Type B pancreatic cell (in vitro differentiated cells): ENCODE measurements at regions not wholly inside any gene's neighbourhood (a gene's known extent, or its start where the extent isn't known, plus 50 kb on each side); places are given as distances from the start of the nearest gene placed in this dataset.

Source experiments
- DNase-seq: peaks from one replicate; pipeline ENCODE4 v3.0.0; 2021; ENCODE audit warnings: mixed read lengths; ENCODE audit not compliant: unreplicated experiment; ENCODE audit errors: extremely low spot score
- H3K27ac Mint-ChIP-seq: 2 replicates; pipeline ENCODE4 v1.8.0; 2021; ENCODE audit warnings: mild to moderate bottlenecking, mixed read lengths
- H3K27me3 Mint-ChIP-seq: 2 replicates; pipeline ENCODE4 v1.8.0; 2021; ENCODE audit warnings: mixed read lengths
- H3K36me3 Mint-ChIP-seq: 2 replicates; pipeline ENCODE4 v1.8.0; 2021; ENCODE audit warnings: mixed read lengths
- H3K4me1 Mint-ChIP-seq: one replicate; pipeline ENCODE4 v1.8.0; 2021; ENCODE audit warnings: mixed read lengths; ENCODE audit not compliant: unreplicated experiment
- H3K4me3 Mint-ChIP-seq: 2 replicates; pipeline ENCODE4 v1.8.0; 2021; ENCODE audit warnings: mild to moderate bottlenecking, mixed read lengths
- H3K9me3 Mint-ChIP-seq: 2 replicates; pipeline ENCODE4 v1.8.0; 2021; ENCODE audit warnings: mixed read lengths
- TF ChIP-seq, protein P1 (sequence below): fragments of 200-600 bp; sonication (generic); conservative IDR thresholded peaks from 2 replicates; pipeline ENCODE4 v1.5.0; 2021; ENCODE audit warnings: antibody characterized with exemption, mild to moderate bottlenecking

- DNase-seq, result no peak
- H3K27ac Mint-ChIP-seq, result no peak overlapping the region
- no peaks in the 10 kb centered on the region for H3K4me1 Mint-ChIP-seq
- no peak overlapping the region for H3K4me3 Mint-ChIP-seq
- no peaks in the 10 kb centered on the region for H3K36me3 Mint-ChIP-seq
- TF ChIP-seq, protein P1, sequence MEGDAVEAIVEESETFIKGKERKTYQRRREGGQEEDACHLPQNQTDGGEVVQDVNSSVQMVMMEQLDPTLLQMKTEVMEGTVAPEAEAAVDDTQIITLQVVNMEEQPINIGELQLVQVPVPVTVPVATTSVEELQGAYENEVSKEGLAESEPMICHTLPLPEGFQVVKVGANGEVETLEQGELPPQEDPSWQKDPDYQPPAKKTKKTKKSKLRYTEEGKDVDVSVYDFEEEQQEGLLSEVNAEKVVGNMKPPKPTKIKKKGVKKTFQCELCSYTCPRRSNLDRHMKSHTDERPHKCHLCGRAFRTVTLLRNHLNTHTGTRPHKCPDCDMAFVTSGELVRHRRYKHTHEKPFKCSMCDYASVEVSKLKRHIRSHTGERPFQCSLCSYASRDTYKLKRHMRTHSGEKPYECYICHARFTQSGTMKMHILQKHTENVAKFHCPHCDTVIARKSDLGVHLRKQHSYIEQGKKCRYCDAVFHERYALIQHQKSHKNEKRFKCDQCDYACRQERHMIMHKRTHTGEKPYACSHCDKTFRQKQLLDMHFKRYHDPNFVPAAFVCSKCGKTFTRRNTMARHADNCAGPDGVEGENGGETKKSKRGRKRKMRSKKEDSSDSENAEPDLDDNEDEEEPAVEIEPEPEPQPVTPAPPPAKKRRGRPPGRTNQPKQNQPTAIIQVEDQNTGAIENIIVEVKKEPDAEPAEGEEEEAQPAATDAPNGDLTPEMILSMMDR, result no peak
- H3K9me3 Mint-ChIP-seq, result no peaks in the 10 kb centered on the region
- no peaks in the 10 kb centered on the region for H3K27me3 Mint-ChIP-seq
Measured at GRCh38 chr7:15049157-15049556, 146.6 kb upstream of the DGKB start.

DNA sequence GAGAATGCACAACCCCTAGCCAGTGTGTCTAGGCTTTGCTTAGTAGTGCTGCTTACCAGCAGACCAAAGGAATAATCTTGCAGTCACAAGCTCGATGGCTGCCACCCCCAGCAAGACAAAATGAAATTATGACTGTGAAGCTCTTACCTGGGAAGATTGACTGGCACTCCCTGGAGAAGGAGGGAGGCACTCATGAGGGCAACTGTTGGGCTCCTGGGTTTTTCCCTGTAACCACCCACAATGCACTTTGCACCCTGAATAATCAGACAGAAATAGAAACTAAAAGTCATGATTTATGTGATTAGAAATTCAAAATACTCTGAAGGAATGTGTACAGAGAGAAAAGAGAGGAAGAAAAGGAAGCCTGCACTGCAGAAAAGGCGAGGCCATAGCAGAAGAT, 144.3 kb upstream of the DGKB start:
- H3K27ac Mint-ChIP-seq, result no peak overlapping the region
- H3K36me3 Mint-ChIP-seq, result no peaks in the 10 kb centered on the region
- no peaks in the 10 kb centered on the region for H3K27me3 Mint-ChIP-seq
- no peak for DNase-seq
- TF ChIP-seq, protein P1, result no peak
- H3K4me3 Mint-ChIP-seq, result no peak overlapping the region
- no peaks in the 10 kb centered on the region for H3K9me3 Mint-ChIP-seq
- H3K4me1 Mint-ChIP-seq, result no peaks in the 10 kb centered on the region

GRCh38 chr7:15043931-15044330, 141.4 kb upstream of the DGKB start:
- H3K36me3 Mint-ChIP-seq, result no peaks in the 10 kb centered on the region
- H3K27me3 Mint-ChIP-seq, result no peaks in the 10 kb centered on the region
- DNase-seq, result no peak
- TF ChIP-seq, protein P1, result no peak
- H3K4me1 Mint-ChIP-seq, result no peaks in the 10 kb centered on the region
- H3K9me3 Mint-ChIP-seq, result no peaks in the 10 kb centered on the region
- no peak overlapping the region for H3K27ac Mint-ChIP-seq
- no peak overlapping the region for H3K4me3 Mint-ChIP-seq

GRCh38 chr7:15042285-15043065, 139.9 kb upstream of the DGKB start:
- H3K27me3 Mint-ChIP-seq, result no peaks in the 10 kb centered on the region
- DNase-seq, result no peak
- no peak overlapping the region for H3K27ac Mint-ChIP-seq
- no peaks in the 10 kb centered on the region for H3K4me1 Mint-ChIP-seq
- TF ChIP-seq, protein P1, result no peak
- no peaks in the 10 kb centered on the region for H3K9me3 Mint-ChIP-seq
- H3K36me3 Mint-ChIP-seq, result no peaks in the 10 kb centered on the region
- no peak overlapping the region for H3K4me3 Mint-ChIP-seq

GRCh38 chr7:15041226-15041625, 138.7 kb upstream of the DGKB start:
- no peak for DNase-seq
- no peak overlapping the region for H3K4me3 Mint-ChIP-seq
- H3K27ac Mint-ChIP-seq, result no peak overlapping the region
- TF ChIP-seq, protein P1, result no peak
- H3K4me1 Mint-ChIP-seq, result no peaks in the 10 kb centered on the region
- no peaks in the 10 kb centered on the region for H3K36me3 Mint-ChIP-seq
- no peaks in the 10 kb centered on the region for H3K27me3 Mint-ChIP-seq
- H3K9me3 Mint-ChIP-seq, result no peaks in the 10 kb centered on the region

GRCh38 chr7:15035814-15036213, 133.3 kb upstream of the DGKB start:
- TF ChIP-seq, protein P1, result no peak
- DNase-seq, result no peak
- peaks cover 5% of the 10 kb centered on the region for H3K27me3 Mint-ChIP-seq
- no peaks in the 10 kb centered on the region for H3K36me3 Mint-ChIP-seq
- H3K9me3 Mint-ChIP-seq, result no peaks in the 10 kb centered on the region
- no peak overlapping the region for H3K27ac Mint-ChIP-seq
- H3K4me1 Mint-ChIP-seq, result no peaks in the 10 kb centered on the region
- no peak overlapping the region for H3K4me3 Mint-ChIP-seq
